Common myeloid progenitor, CD34-positive (primary cell): ENCODE measurements at regions not wholly inside any gene's neighbourhood (a gene's known extent, or its start where the extent isn't known, plus 50 kb on each side); places are given as distances from the start of the nearest gene placed in this dataset.

Experiments used
- CTCF ChIA-PET: fragments of 350-600 bp; sonication (Branson Sonifier 250); formaldehyde crosslinking; loops from one replicate; lab custom pipeline; 2021; ENCODE audit warnings: antibody characterized with exemption; lab: Charles Lee
- POLR2A ChIA-PET: fragments of 350-600 bp; sonication (Branson Sonifier 250); formaldehyde crosslinking; loops from one replicate; lab custom pipeline; 2021; ENCODE audit warnings: antibody characterized with exemption; lab: Charles Lee
- DNase-seq, 3 donors: peaks; one replicate each; pipeline versions ENCODE4 v3.0.0 to v3.0.0-alpha.2; 2013
- H3K27ac ChIP-seq, 2 experiments: 1 replicate in 1 of 2; 2 replicates in 1 of 2; pipeline ENCODE4 v1.7.0; 2013; ENCODE audit warnings: inconsistent platforms in 2 of 2, low read length in 2 of 2, mild to moderate bottlenecking in 2 of 2, low read depth in 1 of 2, moderate library complexity in 1 of 2; ENCODE audit not compliant: severe bottlenecking in 2 of 2, insufficient read depth in 1 of 2, poor library complexity in 1 of 2
- H3K27me3 ChIP-seq, 5 experiments: replicated peaks in 2 of 5; 1 replicate in 3 of 5; 2 replicates in 2 of 5; pipeline versions ENCODE4 v1.6.1 to v1.7.0; 2013; ENCODE audit warnings: low read length in 4 of 5, mild to moderate bottlenecking in 2 of 5, moderate library complexity in 2 of 5, inconsistent platforms in 1 of 5; ENCODE audit not compliant: insufficient read depth in 5 of 5, control insufficient read depth in 4 of 5
- H3K36me3 ChIP-seq, 4 experiments: 1 replicate in 2 of 4; 2 replicates in 2 of 4; pipeline versions ENCODE4 v1.6.1 to v1.7.0; 2013; ENCODE audit warnings: low read length in 3 of 4, control low read depth in 1 of 4, mild to moderate bottlenecking in 1 of 4; ENCODE audit not compliant: control insufficient read depth in 4 of 4, insufficient read depth in 4 of 4
- H3K4me1 ChIP-seq, 4 experiments: 1 replicate in 3 of 4; 2 replicates in 1 of 4; pipeline versions ENCODE4 v1.6.1 to v1.7.1; 2013; ENCODE audit warnings: low read length in 3 of 4, mild to moderate bottlenecking in 3 of 4, control low read depth in 1 of 4, inconsistent platforms in 1 of 4, moderate library complexity in 1 of 4; ENCODE audit not compliant: control insufficient read depth in 4 of 4, insufficient read depth in 4 of 4; ENCODE audit errors: control extremely low read depth in 1 of 4
- H3K4me3 ChIP-seq, 7 experiments: 1 replicate in 4 of 7; 2 replicates in 3 of 7; pipeline versions ENCODE4 v1.5.1 to v1.7.0; 2013; ENCODE audit warnings: mild to moderate bottlenecking in 7 of 7, low read length in 6 of 7, moderate library complexity in 6 of 7, inconsistent platforms in 2 of 7, low read depth in 2 of 7, control low read depth in 1 of 7; ENCODE audit not compliant: insufficient read depth in 4 of 7, control insufficient read depth in 1 of 7; ENCODE audit errors: extremely low read depth in 1 of 7
- H3K9me3 ChIP-seq, 5 experiments: 1 replicate in 4 of 5; 2 replicates in 1 of 5; pipeline versions ENCODE4 v1.6.1 to v1.7.1; 2013; ENCODE audit warnings: low read length in 4 of 5, mild to moderate bottlenecking in 2 of 5, inconsistent platforms in 1 of 5, low read depth in 1 of 5, moderate library complexity in 1 of 5; ENCODE audit not compliant: control insufficient read depth in 4 of 5, insufficient read depth in 2 of 5; ENCODE audit errors: control extremely low read depth in 1 of 5
- WGBS: methylation state at CpG from one replicate; pipeline ENCODE4 v1.1.5; 2013; ENCODE audit not compliant: insufficient coverage; 5-methylcytosine and 5-hydroxymethylcytosine counted together

GRCh38 chr5:28729067-28729466, 1690.7 kb upstream of the CDH9 start:
- no peaks in the 10 kb centered on the region for H3K36me3 ChIP-seq
- no CpG with 5 or more reads among the region's 1 CpG for WGBS
- DNase-seq, result no peak
- H3K9me3 ChIP-seq, result no peaks in the 10 kb centered on the region
- ChIA-PET CTCF (no interaction called here), POLR2A (no interaction called here)
- H3K27me3 ChIP-seq, result no peaks in the 10 kb centered on the region
- no peak overlapping the region for H3K4me3 ChIP-seq
- H3K27ac ChIP-seq, result no peak overlapping the region
- no peaks in the 10 kb centered on the region for H3K4me1 ChIP-seq

GRCh38 chr5:28726815-28727214, 1688.4 kb upstream of the CDH9 start:
- Histone ChIP-seq H3K9me3 (no peaks in the 10 kb centered on the region), H3K36me3 (no peaks in the 10 kb centered on the region), H3K4me1 (no peaks in the 10 kb centered on the region), H3K27me3 (no peaks in the 10 kb centered on the region), H3K27ac (no peak overlapping the region), H3K4me3 (no peak overlapping the region)
- WGBS, result 100% methylated on average over 1 of the region's 2 CpGs
- POLR2A ChIA-PET, result no interaction called here
- CTCF ChIA-PET, result no interaction called here
- DNase-seq, result no peak

GRCh38 chr5:28725001-28725400, 1686.6 kb upstream of the CDH9 start:
- WGBS, result 100% methylated on average over 1 of the region's 3 CpGs
- Histone ChIP-seq H3K27ac (no peak overlapping the region), H3K4me3 (no peak overlapping the region), H3K36me3 (no peaks in the 10 kb centered on the region), H3K9me3 (no peaks in the 10 kb centered on the region), H3K4me1 (no peaks in the 10 kb centered on the region), H3K27me3 (no peaks in the 10 kb centered on the region)
- no peak for DNase-seq
- POLR2A ChIA-PET, result no interaction called here
- CTCF ChIA-PET, result no interaction called here

- ChIA-PET POLR2A (no interaction called here), CTCF (no interaction called here)
- no peak overlapping the region for H3K4me3 ChIP-seq
- no peaks in the 10 kb centered on the region for H3K27me3 ChIP-seq
- no peak for DNase-seq
- no peaks in the 10 kb centered on the region for H3K9me3 ChIP-seq
- H3K27ac ChIP-seq, result no peak overlapping the region
- WGBS, result no CpG with 5 or more reads among the region's 4 CpGs
- H3K36me3 ChIP-seq, result no peaks in the 10 kb centered on the region
- no peaks in the 10 kb centered on the region for H3K4me1 ChIP-seq
These were observed 1676.7 kb upstream of the CDH9 start for GRCh38 chr5:28714907-28715698.

DNA sequence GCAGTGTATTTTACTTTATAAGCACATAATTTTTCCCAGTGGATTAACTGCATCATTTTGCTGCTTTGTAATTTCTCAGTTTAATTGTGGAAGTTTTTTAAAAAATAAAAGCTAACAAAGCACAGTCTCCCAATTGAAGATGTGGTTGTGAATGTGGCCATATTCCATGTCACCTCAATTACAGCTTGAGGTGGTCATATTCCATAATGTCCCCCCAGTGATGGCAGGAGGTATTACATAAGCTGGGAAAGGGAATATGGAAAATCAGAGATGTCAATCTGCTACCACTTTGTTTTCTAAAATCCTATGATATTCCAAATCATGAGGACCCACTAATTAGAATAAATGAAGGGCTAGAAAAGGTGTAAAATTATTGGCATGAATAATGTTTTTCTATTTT, 1672.0 kb upstream of the CDH9 start:
- Histone ChIP-seq H3K27ac (no peak overlapping the region), H3K4me3 (no peak overlapping the region), H3K4me1 (no peaks in the 10 kb centered on the region), H3K36me3 (no peaks in the 10 kb centered on the region), H3K9me3 (no peaks in the 10 kb centered on the region), H3K27me3 (no peaks in the 10 kb centered on the region)
- ChIA-PET CTCF (no interaction called here), POLR2A (no interaction called here)
- no peak for DNase-seq

GRCh38 chr5:28708472-28708871, 1670.1 kb upstream of the CDH9 start:
- POLR2A ChIA-PET, result no interaction called here
- 93% methylated on average over 2 of the region's 5 CpGs for WGBS
- H3K36me3 ChIP-seq, result no peaks in the 10 kb centered on the region
- no peaks in the 10 kb centered on the region for H3K9me3 ChIP-seq
- H3K4me1 ChIP-seq, result no peaks in the 10 kb centered on the region
- no peak overlapping the region for H3K4me3 ChIP-seq
- no peak for DNase-seq
- H3K27me3 ChIP-seq, result no peaks in the 10 kb centered on the region
- CTCF ChIA-PET, result no interaction called here
- no peak overlapping the region for H3K27ac ChIP-seq

DNA sequence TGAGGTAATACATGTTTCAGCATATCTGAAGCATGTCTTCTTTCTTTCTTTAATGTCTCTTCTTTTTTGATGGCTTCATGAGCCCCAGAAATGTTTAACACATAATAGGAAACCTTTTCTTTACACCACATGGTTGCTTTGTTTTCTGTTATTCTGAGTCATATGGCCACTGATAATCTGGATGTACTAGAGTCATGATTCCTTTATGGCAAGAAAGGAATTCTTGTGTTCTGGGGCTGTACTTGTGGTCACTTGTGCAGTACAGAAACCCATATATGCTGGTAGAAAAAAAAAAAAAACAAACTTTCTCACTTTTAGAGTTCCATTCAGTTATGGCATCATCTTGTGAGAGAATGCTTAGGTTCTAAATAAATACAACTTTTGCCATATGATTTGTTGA, 1669.3 kb upstream of the CDH9 start:
- Histone ChIP-seq H3K36me3 (no peaks in the 10 kb centered on the region), H3K4me3 (no peak overlapping the region), H3K4me1 (no peaks in the 10 kb centered on the region), H3K9me3 (no peaks in the 10 kb centered on the region), H3K27me3 (no peaks in the 10 kb centered on the region), H3K27ac (no peak overlapping the region)
- ChIA-PET CTCF (no interaction called here), POLR2A (no interaction called here)
- no peak for DNase-seq
